ENCODE measurements at regions not wholly inside any gene's neighbourhood (a gene's known extent, or its start where the extent isn't known, plus 50 kb on each side); places are given as distances from the start of the nearest gene placed in this dataset.
A peak's percentile ranks its signal among the peaks of the same experiment; 100 is the strongest.

DNA sequence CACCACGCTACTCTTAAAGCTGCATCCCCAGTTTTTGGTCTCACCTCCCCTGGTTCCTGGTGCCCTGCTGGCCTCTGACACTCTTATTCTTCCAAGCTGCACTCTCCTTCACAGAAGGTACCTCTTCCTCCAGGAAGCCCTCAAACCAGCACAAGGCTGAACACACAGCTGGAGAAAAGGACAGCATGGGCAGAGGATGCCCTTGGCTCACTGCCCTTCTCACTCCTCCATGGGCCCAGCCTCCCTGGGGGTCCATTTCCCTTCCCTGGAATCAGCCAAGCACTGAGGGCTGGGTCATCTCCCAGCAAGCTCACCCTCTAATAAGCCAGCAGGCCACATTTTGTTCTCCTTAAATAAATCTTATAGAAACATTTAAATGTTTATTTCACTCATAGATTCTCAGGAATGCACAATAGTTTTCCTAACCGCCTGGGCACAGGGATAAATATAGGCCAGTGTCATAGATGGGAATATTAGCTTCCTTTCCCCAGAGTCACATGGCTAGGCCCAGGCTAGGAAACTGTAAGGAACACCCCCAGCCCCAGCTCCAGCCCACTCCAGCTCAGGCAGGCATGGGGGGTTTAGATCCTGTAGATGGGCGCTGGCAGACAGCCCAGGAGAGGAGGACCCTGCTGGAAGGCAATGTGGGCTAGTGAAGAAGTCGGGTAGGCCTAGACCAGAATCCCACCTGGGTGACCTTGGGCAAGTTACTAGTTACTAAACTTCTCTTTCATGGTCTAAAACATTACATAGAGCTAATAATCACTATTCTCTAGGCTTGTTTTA, 51.5 kb downstream of the IRAG1 start:
- no peak for DNase-seq

GRCh38 chr11:10641177-10641911, 52.2 kb downstream of the IRAG1 start:
- peak; percentile 78 for DNase-seq

DNA sequence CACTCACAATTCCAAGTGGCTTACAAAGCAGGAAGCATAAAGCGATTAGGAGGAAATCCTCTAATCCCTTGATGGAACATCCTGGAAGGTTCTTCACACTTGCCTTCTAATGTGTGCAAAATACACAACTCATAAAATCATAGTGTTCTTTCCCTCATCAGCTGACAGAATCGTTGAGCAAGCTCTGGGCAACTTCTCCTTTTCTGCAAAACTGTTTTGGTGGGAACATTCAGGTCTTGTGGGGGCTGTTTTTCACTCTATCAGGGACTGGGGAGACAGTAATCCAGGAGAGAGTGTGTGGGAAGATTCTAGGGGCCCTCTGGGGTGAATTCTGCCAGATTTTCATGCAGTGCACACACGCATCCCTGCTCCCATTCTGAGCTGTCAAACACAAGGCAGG, 53.2 kb downstream of the IRAG1 start:
- peak; percentile 69 for DNase-seq

- DNase-seq = peak; percentile 68
Observed at GRCh38 chr11:10639350-10639749, 54.2 kb downstream of the IRAG1 start.

GRCh38 chr11:10638316-10638925, 55.1 kb downstream of the IRAG1 start:
- DNase-seq = no peak

GRCh38 chr11:10637731-10638151, 55.8 kb downstream of the IRAG1 start:
- no peak for DNase-seq

DNA sequence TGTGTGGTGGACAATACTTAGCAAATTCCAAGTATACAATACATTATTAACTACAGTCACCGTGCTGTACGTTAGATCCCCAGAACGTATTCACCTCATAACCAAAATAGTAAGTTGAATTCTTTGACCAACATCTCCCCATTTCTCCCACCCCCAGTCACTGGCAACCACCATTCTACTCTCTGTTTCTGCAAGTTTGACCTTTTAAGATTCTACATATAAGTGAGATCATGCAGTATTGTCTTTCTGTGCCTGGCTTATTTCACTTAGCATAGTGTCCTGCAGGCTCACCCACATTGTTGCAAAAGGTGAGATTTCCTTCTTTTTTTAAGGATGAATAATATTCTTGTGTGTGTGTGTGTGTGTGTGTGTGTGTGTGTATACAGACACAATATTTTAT, 59.1 kb downstream of the IRAG1 start:
- no peak for DNase-seq

GRCh38 chr11:10633261-10633660, 60.3 kb downstream of the IRAG1 start:
- no peak for DNase-seq

DNA sequence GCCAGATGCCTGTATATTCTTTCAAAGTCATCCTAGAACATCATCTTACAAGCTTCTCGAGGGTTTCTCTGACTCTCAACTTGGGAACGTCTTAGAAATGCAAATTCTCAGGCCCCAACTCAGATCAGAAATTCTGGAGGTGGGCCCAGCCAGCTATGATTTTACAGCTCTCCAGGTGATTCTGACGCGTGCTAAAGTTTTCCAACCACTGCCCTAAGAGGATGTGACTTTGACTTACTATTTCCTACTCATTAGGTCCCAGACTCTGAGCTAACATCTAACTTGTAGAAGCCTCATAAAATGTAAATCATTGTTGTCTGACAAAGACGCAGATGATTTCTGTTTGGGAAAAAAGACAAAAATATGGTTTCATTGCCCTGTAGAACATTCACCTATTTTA, 61.1 kb downstream of the IRAG1 start:
- DNase-seq = no peak

- no peak for DNase-seq
Observed at GRCh38 chr11:10631761-10632160, 61.8 kb downstream of the IRAG1 start.

DNA sequence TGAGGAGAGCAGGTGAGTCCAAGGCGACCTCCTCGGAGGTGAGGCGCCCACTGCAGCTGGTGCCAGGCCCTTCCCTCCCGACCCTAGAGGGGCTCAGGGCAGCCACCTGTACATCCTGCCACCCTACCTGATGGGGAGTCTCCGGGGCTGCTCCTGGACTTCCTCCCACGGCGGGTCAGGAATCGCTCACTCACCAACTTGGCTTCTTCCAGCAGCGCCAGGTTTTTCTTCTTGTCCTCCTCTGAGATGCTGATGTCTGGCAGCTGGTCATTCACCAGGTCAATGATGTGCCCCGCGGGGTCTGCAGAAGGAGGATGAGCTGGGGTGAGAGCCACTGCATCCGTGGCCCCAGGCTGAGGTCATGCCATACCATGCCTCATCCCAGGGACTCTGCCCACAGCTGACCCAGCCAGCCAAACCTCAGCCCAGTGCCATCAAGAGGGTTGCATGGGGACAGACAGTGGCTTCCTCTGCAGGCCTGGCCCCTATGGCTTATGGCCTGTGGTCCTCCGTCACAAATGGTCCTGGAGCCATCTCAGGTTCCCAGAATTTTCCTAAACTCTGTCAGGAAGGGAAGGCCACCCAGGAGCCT, 61.0 kb upstream of the LYVE1 start:
- no peak for DNase-seq

DNA sequence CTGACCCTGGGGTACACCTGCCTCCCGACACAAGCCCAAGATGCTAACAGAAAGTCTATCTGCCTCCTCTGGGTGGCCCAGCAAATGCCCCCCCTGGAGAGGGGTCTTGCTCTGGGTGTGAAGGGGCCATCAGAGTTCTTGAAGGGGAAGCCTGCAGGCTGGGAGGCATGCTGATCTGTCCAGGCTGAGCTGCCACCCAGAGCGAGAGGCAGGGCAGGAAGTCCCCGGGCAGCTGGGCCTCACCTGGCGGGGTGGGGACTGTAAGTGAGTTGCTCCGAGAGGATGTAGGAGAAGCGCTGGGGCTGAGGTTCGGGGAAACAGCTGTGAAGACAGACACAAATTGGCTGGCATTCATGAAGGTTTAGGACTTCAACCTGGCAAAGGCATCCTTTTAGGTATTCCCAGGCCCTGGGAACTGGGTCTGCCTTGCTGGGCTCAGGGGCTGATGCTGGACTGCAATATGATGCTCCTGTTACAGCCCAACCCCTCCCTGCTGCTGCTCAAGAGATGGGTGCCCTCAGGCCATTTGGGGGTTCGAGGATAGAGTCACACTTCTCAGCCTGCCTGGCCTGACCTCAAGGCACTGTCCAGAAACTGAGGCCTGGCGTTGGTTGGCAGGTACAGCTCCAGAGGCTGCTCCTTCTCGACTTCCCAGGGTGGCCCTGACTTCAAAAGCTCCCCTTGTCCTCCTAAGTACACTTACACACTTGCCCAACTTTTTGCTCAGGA, 60.2 kb upstream of the LYVE1 start:
- DNase-seq = no peak

DNA sequence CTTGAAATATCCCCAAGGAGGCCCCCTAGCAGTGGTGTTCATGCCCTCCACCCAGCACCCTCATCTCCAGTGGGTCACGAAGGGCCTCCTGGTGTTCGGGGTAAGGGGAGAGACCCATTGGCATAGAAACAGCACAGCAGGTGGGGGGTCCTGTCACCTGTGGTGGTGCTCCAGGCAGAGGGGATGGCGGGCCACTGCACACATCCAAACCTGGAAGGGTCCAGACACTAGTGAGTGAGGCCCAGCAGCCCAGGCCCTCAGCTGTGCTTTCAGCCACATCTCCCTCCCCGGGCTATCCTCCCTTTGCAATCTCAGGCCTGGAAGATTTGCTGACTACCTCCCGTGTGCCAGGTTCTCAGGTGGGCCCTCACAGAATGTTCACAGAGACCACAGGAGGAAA, 59.4 kb upstream of the LYVE1 start:
- DNase-seq = no peak

DNA sequence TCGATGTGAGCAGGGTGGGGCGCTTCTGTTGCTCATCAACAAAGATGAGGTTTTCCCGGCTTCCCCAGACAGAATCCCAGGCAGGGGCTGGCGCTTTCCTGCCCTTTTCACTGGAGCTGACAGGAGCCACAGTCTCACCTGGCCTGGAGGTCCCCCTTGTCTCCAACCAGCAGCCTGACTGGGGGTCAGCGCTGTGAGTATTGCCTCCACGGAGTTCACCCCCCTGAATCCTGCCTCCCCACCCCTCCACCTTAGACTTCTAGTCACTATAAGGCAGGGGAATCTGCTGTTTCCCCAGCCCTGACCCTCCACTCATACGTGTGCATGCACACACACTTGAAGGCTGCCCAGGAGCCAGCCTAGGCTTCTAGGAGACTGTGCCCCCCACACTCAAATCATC, 58.8 kb upstream of the LYVE1 start:
- no peak for DNase-seq

- DNase-seq = no peak
Observed at GRCh38 chr11:10625982-10626311, 57.5 kb upstream of the LYVE1 start.

- no peak for DNase-seq
Observed at GRCh38 chr11:10625281-10625981, 57.0 kb upstream of the LYVE1 start.

GRCh38 chr11:10623797-10624761, 55.6 kb upstream of the LYVE1 start:
- DNase-seq = peak; percentile 46

GRCh38 chr11:10622957-10623791, 54.7 kb upstream of the LYVE1 start:
- peak; percentile 88 for DNase-seq

- no peak for DNase-seq
Observed at GRCh38 chr11:10622108-10622507, 53.6 kb upstream of the LYVE1 start.

- no peak for DNase-seq
Observed at GRCh38 chr11:10619131-10619680, 50.7 kb upstream of the LYVE1 start.

Measured in suppressor macrophage treated with lipopolysaccharide for 4 hours (primary cell).